ENCODE measurements at regions not wholly inside any gene's neighbourhood (a gene's known extent, or its start where the extent isn't known, plus 50 kb on each side); places are given as distances from the start of the nearest gene placed in this dataset.

GRCh38 chr11:15884777-15885540, 471.4 kb downstream of the SOX6 start:
- TF ChIP-seq POLR2A (IDR thresholded peaks at IDR 0.05) (no peak), POLR2AphosphoS5 (IDR thresholded peaks at IDR 0.05) (no peak), CTCF (IDR thresholded peaks at IDR 0.05) (no peak)
- intact Hi-C loops (cut with DNase I; ENCODE audit: low total_unique reads), result no loop called here
- Histone ChIP-seq H3K9me3 (no peaks in the 10 kb centered on the region), H3K4me1 (no peaks in the 10 kb centered on the region), H3K36me3 (no peaks in the 10 kb centered on the region), H3K4me3 (no peak overlapping the region), H3K27me3 (peaks cover 0 to 3% of the 10 kb centered on the region in 2 donors), H3K27ac (no peak overlapping the region)
- no peak for DNase-seq (ENCODE audit: low spot score in 2 of 2)

GRCh38 chr11:15885854-15886253, 470.5 kb downstream of the SOX6 start:
- intact Hi-C loops (cut with DNase I; ENCODE audit: low total_unique reads), result no loop called here
- H3K27ac ChIP-seq, result no peak overlapping the region
- no peaks in the 10 kb centered on the region for H3K9me3 ChIP-seq
- no peaks in the 10 kb centered on the region for H3K4me1 ChIP-seq
- H3K4me3 ChIP-seq, result no peak overlapping the region
- no peak for DNase-seq (ENCODE audit: low spot score in 2 of 2)
- TF ChIP-seq POLR2A (IDR thresholded peaks at IDR 0.05) (no peak), CTCF (IDR thresholded peaks at IDR 0.05) (no peak), POLR2AphosphoS5 (IDR thresholded peaks at IDR 0.05) (no peak)
- H3K36me3 ChIP-seq, result no peaks in the 10 kb centered on the region
- peaks cover 0 to 3% of the 10 kb centered on the region in 2 donors for H3K27me3 ChIP-seq

- TF ChIP-seq CTCF (IDR thresholded peaks at IDR 0.05) (no peak), POLR2AphosphoS5 (IDR thresholded peaks at IDR 0.05) (no peak), POLR2A (IDR thresholded peaks at IDR 0.05) (no peak)
- H3K27ac ChIP-seq, result no peak overlapping the region
- DNase-seq (ENCODE audit: low spot score in 2 of 2), result no peak
- no peaks in the 10 kb centered on the region for H3K9me3 ChIP-seq
- H3K27me3 ChIP-seq, result peaks cover 0 to 3% of the 10 kb centered on the region in 2 donors
- H3K4me1 ChIP-seq, result no peaks in the 10 kb centered on the region
- no peak overlapping the region for H3K4me3 ChIP-seq
- no peaks in the 10 kb centered on the region for H3K36me3 ChIP-seq
- intact Hi-C loops (cut with DNase I; ENCODE audit: low total_unique reads), result no loop called here
Measured at GRCh38 chr11:15886299-15886698, 470.0 kb downstream of the SOX6 start.

GRCh38 chr11:15886866-15887265, 469.5 kb downstream of the SOX6 start:
- intact Hi-C loops (cut with DNase I; ENCODE audit: low total_unique reads), result no loop called here
- no peak for DNase-seq (ENCODE audit: low spot score in 2 of 2)
- Histone ChIP-seq H3K9me3 (no peaks in the 10 kb centered on the region), H3K4me1 (no peaks in the 10 kb centered on the region), H3K36me3 (no peaks in the 10 kb centered on the region), H3K27ac (no peak overlapping the region), H3K27me3 (peaks cover 0 to 3% of the 10 kb centered on the region in 2 donors), H3K4me3 (no peak overlapping the region)
- no peak for TF ChIP-seq POLR2AphosphoS5 (IDR thresholded peaks at IDR 0.05)
- TF ChIP-seq POLR2A (IDR thresholded peaks at IDR 0.05), result no peak
- no peak for TF ChIP-seq CTCF (IDR thresholded peaks at IDR 0.05)

GRCh38 chr11:15888556-15889345, 467.6 kb downstream of the SOX6 start:
- no peak for DNase-seq (ENCODE audit: low spot score in 2 of 2)
- no peaks in the 10 kb centered on the region for H3K9me3 ChIP-seq
- H3K4me3 ChIP-seq, result no peak overlapping the region
- intact Hi-C loops (cut with DNase I; ENCODE audit: low total_unique reads), result no loop called here
- no peaks in the 10 kb centered on the region for H3K4me1 ChIP-seq
- H3K27me3 ChIP-seq, result peaks cover 0 to 3% of the 10 kb centered on the region in 2 donors
- no peaks in the 10 kb centered on the region for H3K36me3 ChIP-seq
- H3K27ac ChIP-seq, result no peak overlapping the region
- TF ChIP-seq CTCF (IDR thresholded peaks at IDR 0.05) (no peak), POLR2A (IDR thresholded peaks at IDR 0.05) (no peak), POLR2AphosphoS5 (IDR thresholded peaks at IDR 0.05) (no peak)

Measured in breast epithelium (tissue), 4 donors.